ENCODE measurements at regions not wholly inside any gene's neighbourhood (a gene's known extent, or its start where the extent isn't known, plus 50 kb on each side); places are given as distances from the start of the nearest gene placed in this dataset.
"Not testable (repeated sequence)": the region's sequence is repeated elsewhere in the genome, so short reads cannot be mapped to it uniquely, and the experiment has no call there.

- Histone ChIP-seq H3K4me3 (ENCODE audit: control insufficient read depth in 1 of 2, extremely low read depth in 1 of 2, low read length in 1 of 2) (no peak overlapping the region), H3K4me1 (ENCODE audit: control insufficient read depth in 1 of 2, extremely low read depth in 1 of 2, insufficient read depth in 2 of 2, low read length in 2 of 2) (no peaks in the 10 kb centered on the region), H3K9me3 (no peaks in the 10 kb centered on the region), H3K27me3 (replicated peaks in 1 of 2; ENCODE audit: control insufficient read depth in 2 of 2, extremely low read depth in 1 of 2, insufficient read depth in 2 of 2, low read length in 1 of 2) (no peaks in the 10 kb centered on the region), H3K36me3 (ENCODE audit: control insufficient read depth in 2 of 2, extremely low read depth in 1 of 2, insufficient read depth in 1 of 2, low read length in 1 of 2) (no peaks in the 10 kb centered on the region), H3K27ac (ENCODE audit: low read length) (no peak overlapping the region)
- H3K4me1 Mint-ChIP-seq, result no peaks in the 10 kb centered on the region
- CTCF ChIA-PET, result no interaction called here
- DNase-seq (no peak), ATAC-seq (replicated peaks in 1 of 4) (no peak)
- no peak overlapping the region for H3K4me3 Mint-ChIP-seq
- H3K9me3 Mint-ChIP-seq, result no peaks in the 10 kb centered on the region
- H3K27me3 Mint-ChIP-seq, result no peaks in the 10 kb centered on the region
- H3K36me3 Mint-ChIP-seq, result no peaks in the 10 kb centered on the region
- no CpG with 5 or more reads among the region's 2 CpGs for WGBS (ENCODE audit: insufficient coverage)
- H3K27ac Mint-ChIP-seq, result no peak overlapping the region
- POLR2A ChIA-PET, result interaction anchor here in 1 of 2 donors (0.7 kb wide), 1 partner anchor 1187 kb away, joined by 3 read pairs; no protein-coding TSS in a partner anchor
These were observed 880.9 kb upstream of the AMELY start for GRCh38 chrY:7792431-7792830.

GRCh38 chrY:7781501-7781900 lies 869.9 kb upstream of the AMELY start:
- no peak for ATAC-seq (replicated peaks in 1 of 4)
- ChIA-PET CTCF (no interaction called here), POLR2A (no interaction called here)
- H3K4me1 Mint-ChIP-seq, result no peaks in the 10 kb centered on the region
- Histone ChIP-seq H3K9me3 (no peaks in the 10 kb centered on the region), H3K27ac (ENCODE audit: low read length) (no peak overlapping the region), H3K27me3 (replicated peaks in 1 of 2; ENCODE audit: control insufficient read depth in 2 of 2, extremely low read depth in 1 of 2, insufficient read depth in 2 of 2, low read length in 1 of 2) (no peaks in the 10 kb centered on the region), H3K4me1 (ENCODE audit: control insufficient read depth in 1 of 2, extremely low read depth in 1 of 2, insufficient read depth in 2 of 2, low read length in 2 of 2) (no peaks in the 10 kb centered on the region), H3K4me3 (ENCODE audit: control insufficient read depth in 1 of 2, extremely low read depth in 1 of 2, low read length in 1 of 2) (no peak overlapping the region), H3K36me3 (ENCODE audit: control insufficient read depth in 2 of 2, extremely low read depth in 1 of 2, insufficient read depth in 1 of 2, low read length in 1 of 2) (no peaks in the 10 kb centered on the region)
- no peak overlapping the region for H3K27ac Mint-ChIP-seq
- no CpG with 5 or more reads among the region's 2 CpGs for WGBS (ENCODE audit: insufficient coverage)
- no peak for DNase-seq
- H3K36me3 Mint-ChIP-seq, result no peaks in the 10 kb centered on the region
- H3K27me3 Mint-ChIP-seq, result no peaks in the 10 kb centered on the region
- no peaks in the 10 kb centered on the region for H3K9me3 Mint-ChIP-seq
- H3K4me3 Mint-ChIP-seq, result no peak overlapping the region

GRCh38 chrY:7775436-7775835 lies 863.9 kb upstream of the AMELY start:
- H3K9me3 ChIP-seq; H3K27me3 Mint-ChIP-seq; H3K4me1 Mint-ChIP-seq; POLR2A ChIA-PET; H3K4me3 Mint-ChIP-seq; H3K36me3 ChIP-seq (ENCODE audit: control insufficient read depth in 2 of 2, extremely low read depth in 1 of 2, insufficient read depth in 1 of 2, low read length in 1 of 2); H3K27ac ChIP-seq (ENCODE audit: low read length); CTCF ChIA-PET; H3K27me3 ChIP-seq (replicated peaks in 1 of 2; ENCODE audit: control insufficient read depth in 2 of 2, extremely low read depth in 1 of 2, insufficient read depth in 2 of 2, low read length in 1 of 2); ATAC-seq (replicated peaks in 1 of 4); H3K36me3 Mint-ChIP-seq; H3K4me3 ChIP-seq (ENCODE audit: control insufficient read depth in 1 of 2, extremely low read depth in 1 of 2, low read length in 1 of 2); H3K27ac Mint-ChIP-seq; H3K4me1 ChIP-seq (ENCODE audit: control insufficient read depth in 1 of 2, extremely low read depth in 1 of 2, insufficient read depth in 2 of 2, low read length in 2 of 2); H3K9me3 Mint-ChIP-seq; DNase-seq: not testable (repeated sequence)
- WGBS (ENCODE audit: insufficient coverage), result no CpG with 5 or more reads among the region's 2 CpGs

GRCh38 chrY:7771771-7772170 lies 860.2 kb upstream of the AMELY start:
- Mint-ChIP-seq H3K36me3 (no peaks in the 10 kb centered on the region), H3K27ac (no peak overlapping the region), H3K9me3 (no peaks in the 10 kb centered on the region), H3K4me3 (no peak overlapping the region), H3K27me3 (no peaks in the 10 kb centered on the region), H3K4me1 (no peaks in the 10 kb centered on the region)
- Histone ChIP-seq H3K4me1 (ENCODE audit: control insufficient read depth in 1 of 2, extremely low read depth in 1 of 2, insufficient read depth in 2 of 2, low read length in 2 of 2) (no peaks in the 10 kb centered on the region), H3K4me3 (ENCODE audit: control insufficient read depth in 1 of 2, extremely low read depth in 1 of 2, low read length in 1 of 2) (no peak overlapping the region), H3K27me3 (replicated peaks in 1 of 2; ENCODE audit: control insufficient read depth in 2 of 2, extremely low read depth in 1 of 2, insufficient read depth in 2 of 2, low read length in 1 of 2) (no peaks in the 10 kb centered on the region), H3K27ac (ENCODE audit: low read length) (no peak overlapping the region), H3K36me3 (ENCODE audit: control insufficient read depth in 2 of 2, extremely low read depth in 1 of 2, insufficient read depth in 1 of 2, low read length in 1 of 2) (no peaks in the 10 kb centered on the region), H3K9me3 (no peaks in the 10 kb centered on the region)
- CTCF ChIA-PET, result no interaction called here
- no peak for DNase-seq
- POLR2A ChIA-PET, result no interaction called here
- ATAC-seq (replicated peaks in 1 of 4), result no peak

GRCh38 chrY:7769790-7770375 lies 858.3 kb upstream of the AMELY start:
- H3K36me3 ChIP-seq (ENCODE audit: control insufficient read depth in 2 of 2, extremely low read depth in 1 of 2, insufficient read depth in 1 of 2, low read length in 1 of 2), result no peaks in the 10 kb centered on the region
- Mint-ChIP-seq H3K27me3 (no peaks in the 10 kb centered on the region), H3K36me3 (no peaks in the 10 kb centered on the region), H3K4me1 (no peaks in the 10 kb centered on the region), H3K4me3 (no peak overlapping the region), H3K9me3 (no peaks in the 10 kb centered on the region), H3K27ac (no peak overlapping the region)
- no CpG with 5 or more reads among the region's 1 CpG for WGBS (ENCODE audit: insufficient coverage)
- DNase-seq (no peak), ATAC-seq (replicated peaks in 1 of 4) (no peak)
- no peaks in the 10 kb centered on the region for H3K4me1 ChIP-seq (ENCODE audit: control insufficient read depth in 1 of 2, extremely low read depth in 1 of 2, insufficient read depth in 2 of 2, low read length in 2 of 2)
- H3K4me3 ChIP-seq (ENCODE audit: control insufficient read depth in 1 of 2, extremely low read depth in 1 of 2, low read length in 1 of 2), result no peak overlapping the region
- no peaks in the 10 kb centered on the region for H3K9me3 ChIP-seq
- CTCF ChIA-PET, result no interaction called here
- no peak overlapping the region for H3K27ac ChIP-seq (ENCODE audit: low read length)
- POLR2A ChIA-PET, result no interaction called here
- no peaks in the 10 kb centered on the region for H3K27me3 ChIP-seq (replicated peaks in 1 of 2; ENCODE audit: control insufficient read depth in 2 of 2, extremely low read depth in 1 of 2, insufficient read depth in 2 of 2, low read length in 1 of 2)

GRCh38 chrY:7768901-7769300 lies 857.3 kb upstream of the AMELY start:
- no peaks in the 10 kb centered on the region for H3K9me3 ChIP-seq
- H3K36me3 Mint-ChIP-seq, result no peaks in the 10 kb centered on the region
- H3K4me1 Mint-ChIP-seq, result no peaks in the 10 kb centered on the region
- WGBS (ENCODE audit: insufficient coverage), result no CpG with 5 or more reads among the region's 1 CpG
- H3K27ac Mint-ChIP-seq, result no peak overlapping the region
- DNase-seq (no peak), ATAC-seq (replicated peaks in 1 of 4) (no peak)
- H3K27me3 ChIP-seq (replicated peaks in 1 of 2; ENCODE audit: control insufficient read depth in 2 of 2, extremely low read depth in 1 of 2, insufficient read depth in 2 of 2, low read length in 1 of 2), result no peaks in the 10 kb centered on the region
- no peaks in the 10 kb centered on the region for H3K27me3 Mint-ChIP-seq
- no peaks in the 10 kb centered on the region for H3K36me3 ChIP-seq (ENCODE audit: control insufficient read depth in 2 of 2, extremely low read depth in 1 of 2, insufficient read depth in 1 of 2, low read length in 1 of 2)
- no peaks in the 10 kb centered on the region for H3K4me1 ChIP-seq (ENCODE audit: control insufficient read depth in 1 of 2, extremely low read depth in 1 of 2, insufficient read depth in 2 of 2, low read length in 2 of 2)
- ChIA-PET POLR2A (no interaction called here), CTCF (no interaction called here)
- no peak overlapping the region for H3K4me3 Mint-ChIP-seq
- no peak overlapping the region for H3K27ac ChIP-seq (ENCODE audit: low read length)
- H3K4me3 ChIP-seq (ENCODE audit: control insufficient read depth in 1 of 2, extremely low read depth in 1 of 2, low read length in 1 of 2), result no peak overlapping the region
- H3K9me3 Mint-ChIP-seq, result no peaks in the 10 kb centered on the region

- Mint-ChIP-seq H3K9me3 (no peaks in the 10 kb centered on the region), H3K36me3 (no peaks in the 10 kb centered on the region), H3K4me1 (no peaks in the 10 kb centered on the region), H3K27me3 (peaks cover 0 to 3% of the 10 kb centered on the region in 2 donors), H3K27ac (no peak overlapping the region), H3K4me3 (no peak overlapping the region)
- no peak for ATAC-seq (replicated peaks in 1 of 4)
- Histone ChIP-seq H3K27ac (ENCODE audit: low read length) (no peak overlapping the region), H3K36me3 (ENCODE audit: control insufficient read depth in 2 of 2, extremely low read depth in 1 of 2, insufficient read depth in 1 of 2, low read length in 1 of 2) (no peaks in the 10 kb centered on the region), H3K9me3 (no peaks in the 10 kb centered on the region), H3K27me3 (replicated peaks in 1 of 2; ENCODE audit: control insufficient read depth in 2 of 2, extremely low read depth in 1 of 2, insufficient read depth in 2 of 2, low read length in 1 of 2) (no peaks in the 10 kb centered on the region), H3K4me1 (ENCODE audit: control insufficient read depth in 1 of 2, extremely low read depth in 1 of 2, insufficient read depth in 2 of 2, low read length in 2 of 2) (no peaks in the 10 kb centered on the region), H3K4me3 (ENCODE audit: control insufficient read depth in 1 of 2, extremely low read depth in 1 of 2, low read length in 1 of 2) (no peak overlapping the region)
- no peak for DNase-seq
- WGBS (ENCODE audit: insufficient coverage), result 67% methylated on average over 2 of the region's 2 CpGs
- ChIA-PET CTCF (no interaction called here), POLR2A (no interaction called here)
These were observed 842.2 kb upstream of the AMELY start for GRCh38 chrY:7753711-7754110.

All from T-cell (primary cell).